GM23338 (cell line): ENCODE measurements at regions not wholly inside any gene's neighbourhood (a gene's known extent, or its start where the extent isn't known, plus 50 kb on each side); places are given as distances from the start of the nearest gene placed in this dataset.

Source experiments
- ATAC-seq: fragments of 200-7000 bp; cut with Tn5 transposase; 3 replicates; pipeline ENCODE4 v1.9.1; 2020
- DNase-seq: peaks from one replicate; pipeline ENCODE4 v3.0.0-alpha.2; 2015; ENCODE audit warnings: low spot score
- H2AFZ ChIP-seq: fragments of 200-600 bp; sonication (generic); 2 replicates; pipeline ENCODE4 v1.8.0; 2016; ENCODE audit warnings: antibody characterized with exemption, mild to moderate bottlenecking, moderate library complexity
- H3F3A ChIP-seq: fragments of 200-600 bp; sonication (generic); replicated peaks from 2 replicates; pipeline ENCODE4 v1.8.0; 2017; ENCODE audit warnings: antibody characterized with exemption, mixed run types, low read depth
- H3K27ac ChIP-seq: fragments of 200-600 bp; sonication (generic); 2 replicates; pipeline ENCODE4 v1.6.1; 2016; ENCODE audit warnings: low read depth
- H3K27me3 ChIP-seq: fragments of 200-600 bp; sonication (generic); 2 replicates; pipeline ENCODE4 v1.8.0; 2016; ENCODE audit warnings: mild to moderate bottlenecking, mixed run types, moderate library complexity; ENCODE audit not compliant: insufficient read depth
- H3K36me3 ChIP-seq: fragments of 200-600 bp; sonication (generic); 2 replicates; pipeline ENCODE4 v1.8.0; 2016; ENCODE audit warnings: mild to moderate bottlenecking; ENCODE audit not compliant: insufficient read depth
- H3K4me1 ChIP-seq: fragments of 200-600 bp; sonication (generic); 2 replicates; pipeline ENCODE4 v1.8.0; 2016; ENCODE audit warnings: mild to moderate bottlenecking, moderate library complexity; ENCODE audit not compliant: insufficient read depth
- H3K4me2 ChIP-seq: fragments of 200-600 bp; sonication (generic); 2 replicates; pipeline ENCODE4 v1.7.1; 2017; ENCODE audit warnings: mixed run types
- H3K4me3 ChIP-seq: fragments of 200-600 bp; sonication (generic); 2 replicates; pipeline ENCODE4 v1.6.1; 2016; ENCODE audit warnings: mixed run types
- H3K79me2 ChIP-seq: fragments of 200-600 bp; sonication (generic); replicated peaks from 2 replicates; pipeline ENCODE4 v1.8.0; 2017; ENCODE audit warnings: mild to moderate bottlenecking; ENCODE audit not compliant: insufficient read depth
- H3K9me2 ChIP-seq: fragments of 200-600 bp; sonication (generic); 2 replicates; pipeline ENCODE4 v1.8.0; 2017; ENCODE audit not compliant: insufficient read depth
- H4K20me1 ChIP-seq: fragments of 200-600 bp; sonication (generic); replicated peaks from 2 replicates; pipeline ENCODE4 v1.8.0; 2017; ENCODE audit warnings: mild to moderate bottlenecking; ENCODE audit not compliant: insufficient read depth
- H3K27ac Mint-ChIP-seq: 2 replicates; pipeline ENCODE4 v1.8.0; 2020; ENCODE audit warnings: inconsistent platforms, mild to moderate bottlenecking, moderate library complexity, mixed read lengths
- H3K27me3 Mint-ChIP-seq: 3 replicates; pipeline ENCODE4 v1.8.0; 2022; ENCODE audit warnings: low read depth, mild to moderate bottlenecking, moderate library complexity, mixed read lengths, inconsistent platforms; ENCODE audit not compliant: insufficient read depth, poor library complexity
- H3K36me3 Mint-ChIP-seq: 3 replicates; pipeline ENCODE4 v1.8.0; 2021; ENCODE audit warnings: low read depth, mild to moderate bottlenecking, inconsistent platforms, moderate library complexity, mixed read lengths
- H3K4me1 Mint-ChIP-seq: 3 replicates; pipeline ENCODE4 v1.8.0; 2020; ENCODE audit warnings: mild to moderate bottlenecking, inconsistent platforms, mixed read lengths
- H3K4me3 Mint-ChIP-seq: 3 replicates; pipeline ENCODE4 v1.8.0; 2021; ENCODE audit warnings: moderate library complexity, mild to moderate bottlenecking, inconsistent platforms, mixed read lengths
- H3K9me3 Mint-ChIP-seq: 3 replicates; pipeline ENCODE4 v1.8.0; 2020; ENCODE audit warnings: moderate library complexity, mild to moderate bottlenecking, inconsistent platforms, mixed read lengths
- EZH2 ChIP-seq: fragments of 200-600 bp; sonication (generic); IDR thresholded peaks from one replicate; pipeline ENCODE4 v1.8.0; 2017; ENCODE audit warnings: antibody characterized with exemption, mild to moderate bottlenecking, low read depth; ENCODE audit not compliant: unreplicated experiment
- POLR2AphosphoS5 ChIP-seq: IDR thresholded peaks from 2 replicates; pipeline ENCODE4 v1.6.1; 2016; ENCODE audit warnings: antibody characterized with exemption, low read depth
- STAT1 ChIP-seq: IDR thresholded peaks from one replicate; pipeline ENCODE4 v1.6.1; 2016; ENCODE audit warnings: antibody characterized with exemption; ENCODE audit not compliant: unreplicated experiment
- TF ChIP-seq, protein P1 (sequence below): IDR thresholded peaks from one replicate; pipeline ENCODE4 v1.6.1; 2018; ENCODE audit warnings: antibody characterized with exemption; ENCODE audit not compliant: unreplicated experiment
- TF ChIP-seq, protein P2 (sequence below): fragments of 250-450 bp; sonication (Bioruptor Pico); IDR thresholded peaks from 2 replicates; pipeline ENCODE4 v1.5.0; 2020; ENCODE audit warnings: mild to moderate bottlenecking, moderate library complexity
- TF ChIP-seq, protein P3 (sequence below): IDR thresholded peaks from 2 replicates; pipeline ENCODE4 v1.6.1; 2016; ENCODE audit warnings: antibody characterized with exemption

DNA sequence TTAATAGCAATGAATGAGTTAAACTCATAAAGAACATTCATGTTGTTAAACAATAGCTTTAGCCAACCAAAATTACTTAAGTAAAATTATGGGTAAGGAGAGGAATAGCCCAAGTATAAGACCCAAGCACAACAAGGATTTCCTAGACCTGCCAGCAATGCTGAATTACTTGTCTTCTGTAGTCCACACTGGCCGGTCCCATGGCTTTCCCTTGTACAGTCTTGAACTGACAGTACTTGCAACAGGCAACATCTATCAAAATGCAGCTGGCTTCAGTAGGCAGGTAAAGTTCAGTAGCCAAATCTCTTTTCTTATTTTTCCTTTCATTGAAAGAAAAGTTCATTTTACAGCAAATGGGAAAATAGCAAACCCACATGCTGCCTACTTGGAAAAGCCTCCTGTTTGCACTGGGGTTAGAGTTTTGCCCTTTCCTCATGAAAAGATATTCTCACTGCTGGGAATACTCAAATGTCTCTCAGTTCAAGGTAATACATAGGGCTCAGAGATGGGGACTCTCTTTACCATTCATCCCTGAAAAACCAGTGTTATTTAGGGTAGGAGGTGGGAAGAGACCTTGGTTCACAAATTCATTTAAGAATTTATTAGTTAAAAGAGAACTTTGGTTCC lies 222.8 kb downstream of the TTLL7 start:
- Histone ChIP-seq H3K4me1 (peaks cover 25% of the 10 kb centered on the region; the same call in 1 of the 2 replicates), H3F3A (no peaks in the 10 kb centered on the region), H3K27ac (no peak overlapping the region), H3K79me2 (no peaks in the 10 kb centered on the region), H3K36me3 (no peaks in the 10 kb centered on the region), H4K20me1 (no peaks in the 10 kb centered on the region), H3K27me3 (no peaks in the 10 kb centered on the region), H2AFZ (0 out of 2 replicates have a peak overlapping the region, but pooled peaks have one; percentile 11), H3K4me2 (no peak overlapping the region), H3K4me3 (no peak overlapping the region), H3K9me2 (no peaks in the 10 kb centered on the region)
- Mint-ChIP-seq H3K9me3 (no peaks in the 10 kb centered on the region), H3K4me1 (peaks cover 19% of the 10 kb centered on the region; the same call in 2 of the 3 replicates), H3K4me3 (no peak overlapping the region), H3K27me3 (peaks cover 2% of the 10 kb centered on the region), H3K36me3 (no peaks in the 10 kb centered on the region), H3K27ac (no peak overlapping the region)
- ATAC-seq, result no peak
- no peak for TF ChIP-seq EZH2
- no peak for DNase-seq

DNA sequence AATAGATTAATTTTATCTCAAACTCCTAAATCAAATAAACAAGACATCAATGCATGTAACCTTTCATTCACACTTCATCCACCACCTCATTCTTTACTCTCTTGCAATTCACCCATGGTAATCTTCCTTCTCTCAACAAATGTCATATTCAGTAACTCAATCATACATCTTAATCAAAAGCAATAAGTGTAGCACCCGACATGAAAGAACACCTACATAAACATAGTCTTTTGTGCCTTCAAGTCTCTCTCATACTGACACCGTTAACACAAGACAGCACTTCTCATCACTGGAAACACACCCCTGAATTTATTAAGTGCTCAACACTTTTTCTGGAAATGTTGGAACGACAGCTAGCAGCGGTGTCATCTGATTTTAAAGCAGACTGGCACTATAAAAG lies 225.9 kb downstream of the TTLL7 start:
- ATAC-seq, result no peak
- Histone ChIP-seq H3K4me3 (no peak overlapping the region), H4K20me1 (no peaks in the 10 kb centered on the region), H3K4me2 (no peak overlapping the region), H3K79me2 (no peaks in the 10 kb centered on the region), H3K4me1 (peaks cover 11% of the 10 kb centered on the region; the same call in 1 of the 2 replicates), H3K27me3 (no peaks in the 10 kb centered on the region), H2AFZ (no peak overlapping the region), H3K36me3 (no peaks in the 10 kb centered on the region), H3F3A (no peaks in the 10 kb centered on the region), H3K9me2 (no peaks in the 10 kb centered on the region), H3K27ac (no peak overlapping the region)
- Mint-ChIP-seq H3K36me3 (no peaks in the 10 kb centered on the region), H3K9me3 (no peaks in the 10 kb centered on the region), H3K27ac (no peak overlapping the region), H3K4me1 (peaks cover 17% of the 10 kb centered on the region; the same call in 2 of the 3 replicates), H3K27me3 (peaks cover under 1% of the 10 kb centered on the region), H3K4me3 (no peak overlapping the region)
- no peak for DNase-seq
- TF ChIP-seq, protein P1, sequence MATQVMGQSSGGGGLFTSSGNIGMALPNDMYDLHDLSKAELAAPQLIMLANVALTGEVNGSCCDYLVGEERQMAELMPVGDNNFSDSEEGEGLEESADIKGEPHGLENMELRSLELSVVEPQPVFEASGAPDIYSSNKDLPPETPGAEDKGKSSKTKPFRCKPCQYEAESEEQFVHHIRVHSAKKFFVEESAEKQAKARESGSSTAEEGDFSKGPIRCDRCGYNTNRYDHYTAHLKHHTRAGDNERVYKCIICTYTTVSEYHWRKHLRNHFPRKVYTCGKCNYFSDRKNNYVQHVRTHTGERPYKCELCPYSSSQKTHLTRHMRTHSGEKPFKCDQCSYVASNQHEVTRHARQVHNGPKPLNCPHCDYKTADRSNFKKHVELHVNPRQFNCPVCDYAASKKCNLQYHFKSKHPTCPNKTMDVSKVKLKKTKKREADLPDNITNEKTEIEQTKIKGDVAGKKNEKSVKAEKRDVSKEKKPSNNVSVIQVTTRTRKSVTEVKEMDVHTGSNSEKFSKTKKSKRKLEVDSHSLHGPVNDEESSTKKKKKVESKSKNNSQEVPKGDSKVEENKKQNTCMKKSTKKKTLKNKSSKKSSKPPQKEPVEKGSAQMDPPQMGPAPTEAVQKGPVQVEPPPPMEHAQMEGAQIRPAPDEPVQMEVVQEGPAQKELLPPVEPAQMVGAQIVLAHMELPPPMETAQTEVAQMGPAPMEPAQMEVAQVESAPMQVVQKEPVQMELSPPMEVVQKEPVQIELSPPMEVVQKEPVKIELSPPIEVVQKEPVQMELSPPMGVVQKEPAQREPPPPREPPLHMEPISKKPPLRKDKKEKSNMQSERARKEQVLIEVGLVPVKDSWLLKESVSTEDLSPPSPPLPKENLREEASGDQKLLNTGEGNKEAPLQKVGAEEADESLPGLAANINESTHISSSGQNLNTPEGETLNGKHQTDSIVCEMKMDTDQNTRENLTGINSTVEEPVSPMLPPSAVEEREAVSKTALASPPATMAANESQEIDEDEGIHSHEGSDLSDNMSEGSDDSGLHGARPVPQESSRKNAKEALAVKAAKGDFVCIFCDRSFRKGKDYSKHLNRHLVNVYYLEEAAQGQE, result no peak
- TF ChIP-seq, protein P2, sequence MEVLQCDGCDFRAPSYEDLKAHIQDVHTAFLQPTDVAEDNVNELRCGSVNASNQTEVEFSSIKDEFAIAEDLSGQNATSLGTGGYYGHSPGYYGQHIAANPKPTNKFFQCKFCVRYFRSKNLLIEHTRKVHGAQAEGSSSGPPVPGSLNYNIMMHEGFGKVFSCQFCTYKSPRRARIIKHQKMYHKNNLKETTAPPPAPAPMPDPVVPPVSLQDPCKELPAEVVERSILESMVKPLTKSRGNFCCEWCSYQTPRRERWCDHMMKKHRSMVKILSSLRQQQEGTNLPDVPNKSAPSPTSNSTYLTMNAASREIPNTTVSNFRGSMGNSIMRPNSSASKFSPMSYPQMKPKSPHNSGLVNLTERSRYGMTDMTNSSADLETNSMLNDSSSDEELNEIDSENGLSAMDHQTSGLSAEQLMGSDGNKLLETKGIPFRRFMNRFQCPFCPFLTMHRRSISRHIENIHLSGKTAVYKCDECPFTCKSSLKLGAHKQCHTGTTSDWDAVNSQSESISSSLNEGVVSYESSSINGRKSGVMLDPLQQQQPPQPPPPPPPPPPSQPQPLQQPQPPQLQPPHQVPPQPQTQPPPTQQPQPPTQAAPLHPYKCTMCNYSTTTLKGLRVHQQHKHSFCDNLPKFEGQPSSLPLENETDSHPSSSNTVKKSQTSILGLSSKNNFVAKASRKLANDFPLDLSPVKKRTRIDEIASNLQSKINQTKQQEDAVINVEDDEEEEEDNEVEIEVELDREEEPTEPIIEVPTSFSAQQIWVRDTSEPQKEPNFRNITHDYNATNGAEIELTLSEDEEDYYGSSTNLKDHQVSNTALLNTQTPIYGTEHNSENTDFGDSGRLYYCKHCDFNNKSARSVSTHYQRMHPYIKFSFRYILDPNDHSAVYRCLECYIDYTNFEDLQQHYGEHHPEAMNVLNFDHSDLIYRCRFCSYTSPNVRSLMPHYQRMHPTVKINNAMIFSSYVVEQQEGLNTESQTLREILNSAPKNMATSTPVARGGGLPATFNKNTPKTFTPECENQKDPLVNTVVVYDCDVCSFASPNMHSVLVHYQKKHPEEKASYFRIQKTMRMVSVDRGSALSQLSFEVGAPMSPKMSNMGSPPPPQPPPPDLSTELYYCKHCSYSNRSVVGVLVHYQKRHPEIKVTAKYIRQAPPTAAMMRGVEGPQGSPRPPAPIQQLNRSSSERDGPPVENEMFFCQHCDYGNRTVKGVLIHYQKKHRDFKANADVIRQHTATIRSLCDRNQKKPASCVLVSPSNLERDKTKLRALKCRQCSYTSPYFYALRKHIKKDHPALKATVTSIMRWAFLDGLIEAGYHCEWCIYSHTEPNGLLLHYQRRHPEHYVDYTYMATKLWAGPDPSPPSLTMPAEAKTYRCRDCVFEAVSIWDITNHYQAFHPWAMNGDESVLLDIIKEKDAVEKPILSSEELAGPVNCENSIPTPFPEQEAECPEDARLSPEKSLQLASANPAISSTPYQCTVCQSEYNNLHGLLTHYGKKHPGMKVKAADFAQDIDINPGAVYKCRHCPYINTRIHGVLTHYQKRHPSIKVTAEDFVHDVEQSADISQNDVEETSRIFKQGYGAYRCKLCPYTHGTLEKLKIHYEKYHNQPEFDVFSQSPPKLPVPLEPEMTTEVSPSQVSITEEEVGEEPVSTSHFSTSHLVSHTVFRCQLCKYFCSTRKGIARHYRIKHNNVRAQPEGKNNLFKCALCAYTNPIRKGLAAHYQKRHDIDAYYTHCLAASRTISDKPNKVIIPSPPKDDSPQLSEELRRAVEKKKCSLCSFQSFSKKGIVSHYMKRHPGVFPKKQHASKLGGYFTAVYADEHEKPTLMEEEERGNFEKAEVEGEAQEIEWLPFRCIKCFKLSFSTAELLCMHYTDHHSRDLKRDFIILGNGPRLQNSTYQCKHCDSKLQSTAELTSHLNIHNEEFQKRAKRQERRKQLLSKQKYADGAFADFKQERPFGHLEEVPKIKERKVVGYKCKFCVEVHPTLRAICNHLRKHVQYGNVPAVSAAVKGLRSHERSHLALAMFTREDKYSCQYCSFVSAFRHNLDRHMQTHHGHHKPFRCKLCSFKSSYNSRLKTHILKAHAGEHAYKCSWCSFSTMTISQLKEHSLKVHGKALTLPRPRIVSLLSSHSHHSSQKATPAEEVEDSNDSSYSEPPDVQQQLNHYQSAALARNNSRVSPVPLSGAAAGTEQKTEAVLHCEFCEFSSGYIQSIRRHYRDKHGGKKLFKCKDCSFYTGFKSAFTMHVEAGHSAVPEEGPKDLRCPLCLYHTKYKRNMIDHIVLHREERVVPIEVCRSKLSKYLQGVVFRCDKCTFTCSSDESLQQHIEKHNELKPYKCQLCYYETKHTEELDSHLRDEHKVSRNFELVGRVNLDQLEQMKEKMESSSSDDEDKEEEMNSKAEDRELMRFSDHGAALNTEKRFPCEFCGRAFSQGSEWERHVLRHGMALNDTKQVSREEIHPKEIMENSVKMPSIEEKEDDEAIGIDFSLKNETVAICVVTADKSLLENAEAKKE (CRISPR knock-in tag), result no peak
- TF ChIP-seq POLR2AphosphoS5, result no peak
- TF ChIP-seq STAT1, result no peak
- TF ChIP-seq, protein P3, sequence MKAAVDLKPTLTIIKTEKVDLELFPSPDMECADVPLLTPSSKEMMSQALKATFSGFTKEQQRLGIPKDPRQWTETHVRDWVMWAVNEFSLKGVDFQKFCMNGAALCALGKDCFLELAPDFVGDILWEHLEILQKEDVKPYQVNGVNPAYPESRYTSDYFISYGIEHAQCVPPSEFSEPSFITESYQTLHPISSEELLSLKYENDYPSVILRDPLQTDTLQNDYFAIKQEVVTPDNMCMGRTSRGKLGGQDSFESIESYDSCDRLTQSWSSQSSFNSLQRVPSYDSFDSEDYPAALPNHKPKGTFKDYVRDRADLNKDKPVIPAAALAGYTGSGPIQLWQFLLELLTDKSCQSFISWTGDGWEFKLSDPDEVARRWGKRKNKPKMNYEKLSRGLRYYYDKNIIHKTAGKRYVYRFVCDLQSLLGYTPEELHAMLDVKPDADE, result no peak
